Mucosa of descending colon (tissue), 3 donors: ENCODE measurements at regions not wholly inside any gene's neighbourhood (a gene's known extent, or its start where the extent isn't known, plus 50 kb on each side); places are given as distances from the start of the nearest gene placed in this dataset.

ENCODE experiments used
- ATAC-seq: fragments of 200-7000 bp; cut with Tn5 transposase; one replicate; pipeline ENCODE4 v1.9.1; 2020; ENCODE audit warnings: mild to moderate bottlenecking, moderate library complexity
- DNase-seq, 3 donors: peaks; one replicate each; pipeline ENCODE4 v3.0.0-alpha.2; 2020
- H3K36me3 ChIP-seq: fragments of 200-600 bp; one replicate; pipeline ENCODE4 v1.8.0; 2021; ENCODE audit warnings: low read depth, mild to moderate bottlenecking
- H3K4me1 ChIP-seq: fragments of 200-600 bp; one replicate; pipeline ENCODE4 v1.8.0; 2021; ENCODE audit warnings: low read depth, mild to moderate bottlenecking
- H3K4me3 ChIP-seq: fragments of 200-600 bp; one replicate; pipeline ENCODE4 v1.8.0; 2021; ENCODE audit warnings: mild to moderate bottlenecking
- H3K9me3 ChIP-seq: fragments of 200-600 bp; one replicate; pipeline ENCODE4 v1.8.0; 2021; ENCODE audit warnings: mild to moderate bottlenecking
- intact Hi-C, 2 donors: fragments of 100-400 bp; cut with DNase I in 1 of 2; cut with micrococcal nuclease in 1 of 2; formaldehyde crosslinking; loops; one replicate each; pipeline versions ENCODE4 v1.11.0 to v1.11.1; 2022; cut with DNase I, micrococcal nuclease
- TF ChIP-seq, protein P1 (sequence below): fragments of 200-600 bp; IDR thresholded peaks from one replicate; pipeline ENCODE4 v1.8.0; 2022; ENCODE audit warnings: antibody characterized with exemption, mild to moderate bottlenecking
- donor health status: DM: no; HTN: no; CAD: no; lungs with moderate emphysema.
- donor health status: DM: no; HTN: no; CAD: no.
- donor health status: DM: no; HTN: yes; CAD: no.

DNA sequence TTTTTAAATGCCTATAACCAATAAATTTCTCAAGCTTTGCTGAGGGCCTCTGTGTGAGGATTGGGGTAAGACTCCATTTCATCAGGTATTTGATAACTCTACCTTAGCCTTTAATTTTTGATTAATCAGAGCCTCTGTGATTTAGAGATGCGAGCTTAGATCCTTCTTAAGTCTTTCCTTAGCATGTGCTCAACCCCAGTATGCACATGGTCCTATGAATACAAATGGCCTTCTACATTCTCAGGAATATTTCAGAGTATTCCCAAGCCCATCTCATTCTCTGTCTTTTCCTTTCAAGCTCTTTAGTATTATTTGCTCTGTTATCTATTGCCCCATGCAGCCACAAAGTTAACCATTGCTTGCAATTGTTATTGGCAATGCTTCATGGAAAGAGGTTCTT is 1407.7 kb downstream of the LRFN5 start:
- intact Hi-C loops: no loop called here
- peaks cover 6% of the 10 kb centered on the region for H3K9me3 ChIP-seq
- TF ChIP-seq, protein P1, sequence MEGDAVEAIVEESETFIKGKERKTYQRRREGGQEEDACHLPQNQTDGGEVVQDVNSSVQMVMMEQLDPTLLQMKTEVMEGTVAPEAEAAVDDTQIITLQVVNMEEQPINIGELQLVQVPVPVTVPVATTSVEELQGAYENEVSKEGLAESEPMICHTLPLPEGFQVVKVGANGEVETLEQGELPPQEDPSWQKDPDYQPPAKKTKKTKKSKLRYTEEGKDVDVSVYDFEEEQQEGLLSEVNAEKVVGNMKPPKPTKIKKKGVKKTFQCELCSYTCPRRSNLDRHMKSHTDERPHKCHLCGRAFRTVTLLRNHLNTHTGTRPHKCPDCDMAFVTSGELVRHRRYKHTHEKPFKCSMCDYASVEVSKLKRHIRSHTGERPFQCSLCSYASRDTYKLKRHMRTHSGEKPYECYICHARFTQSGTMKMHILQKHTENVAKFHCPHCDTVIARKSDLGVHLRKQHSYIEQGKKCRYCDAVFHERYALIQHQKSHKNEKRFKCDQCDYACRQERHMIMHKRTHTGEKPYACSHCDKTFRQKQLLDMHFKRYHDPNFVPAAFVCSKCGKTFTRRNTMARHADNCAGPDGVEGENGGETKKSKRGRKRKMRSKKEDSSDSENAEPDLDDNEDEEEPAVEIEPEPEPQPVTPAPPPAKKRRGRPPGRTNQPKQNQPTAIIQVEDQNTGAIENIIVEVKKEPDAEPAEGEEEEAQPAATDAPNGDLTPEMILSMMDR: no peak
- no peaks in the 10 kb centered on the region for H3K36me3 ChIP-seq
- DNase-seq: no peak
- no peak for ATAC-seq
- H3K4me3 ChIP-seq: no peak overlapping the region
- no peaks in the 10 kb centered on the region for H3K4me1 ChIP-seq

DNA sequence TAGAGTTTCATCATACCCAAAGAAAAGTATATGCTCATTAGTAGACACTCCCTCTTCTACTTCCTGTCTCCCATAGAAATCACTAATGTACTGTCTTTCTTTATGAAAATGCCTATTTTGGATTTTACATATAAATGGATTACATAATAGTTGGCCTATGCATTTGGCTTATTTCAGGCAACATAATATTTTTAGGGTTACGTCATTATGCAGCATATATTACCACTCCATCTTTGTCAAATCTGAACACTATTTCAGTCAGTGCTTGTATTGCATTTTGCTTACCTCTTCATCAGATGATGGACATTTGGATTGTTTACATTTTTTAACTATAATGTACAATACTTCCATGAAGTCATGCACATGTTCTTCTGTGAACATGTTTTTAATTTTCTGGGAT is 1406.1 kb downstream of the LRFN5 start:
- ATAC-seq: no peak

DNA sequence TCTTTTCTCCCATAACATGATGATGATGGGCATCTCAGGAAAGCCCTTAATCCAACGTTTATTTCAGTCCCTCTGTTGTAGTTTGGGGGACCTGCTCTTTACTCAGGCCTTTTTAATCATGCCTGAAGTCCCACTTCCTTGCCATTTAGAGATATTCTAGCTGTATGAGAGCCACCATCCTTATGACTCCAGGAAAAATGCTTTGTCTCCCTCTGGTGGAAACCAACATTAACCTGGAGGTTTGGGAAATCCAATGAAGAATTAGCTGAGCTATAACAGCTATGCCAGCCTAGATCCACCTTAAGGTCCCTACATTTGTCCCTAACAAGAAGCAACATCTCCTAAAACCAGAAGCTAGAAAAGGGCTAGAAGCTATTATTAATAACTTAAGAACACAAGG is 1399.1 kb downstream of the LRFN5 start:
- ATAC-seq (no peak), DNase-seq (no peak)
- TF ChIP-seq, protein P1: no peak
- Histone ChIP-seq H3K9me3 (peaks cover 49% of the 10 kb centered on the region), H3K4me1 (no peaks in the 10 kb centered on the region), H3K4me3 (no peak overlapping the region), H3K36me3 (no peaks in the 10 kb centered on the region)
- intact Hi-C loops: no loop called here

More for the DNA sequence above, 1406.1 kb downstream of the LRFN5 start:
- TF ChIP-seq, protein P1: no peak
- no peak for DNase-seq
- H3K9me3 ChIP-seq: peaks cover 6% of the 10 kb centered on the region
- intact Hi-C loops: no loop called here
- H3K4me3 ChIP-seq: no peak overlapping the region
- no peaks in the 10 kb centered on the region for H3K36me3 ChIP-seq
- H3K4me1 ChIP-seq: no peaks in the 10 kb centered on the region

DNA sequence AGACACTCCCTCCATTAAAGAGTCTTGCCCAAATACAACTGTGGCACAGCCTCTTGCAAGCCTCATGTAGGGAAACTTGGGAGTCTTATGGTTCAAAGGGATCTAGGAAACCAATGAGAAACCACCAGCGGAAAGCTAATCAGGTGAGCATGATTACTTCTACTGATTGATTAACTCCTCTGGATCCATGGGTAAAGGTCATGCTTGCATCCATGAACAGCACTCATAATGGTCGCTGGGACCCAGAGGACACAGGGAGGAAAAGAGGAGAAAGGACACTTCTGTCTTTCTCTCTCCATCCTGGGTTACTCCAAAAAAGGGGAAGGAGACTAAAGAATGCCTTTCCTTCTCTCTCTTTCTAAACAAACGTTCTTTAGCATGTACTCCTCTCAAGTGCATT is 1397.2 kb downstream of the LRFN5 start:
- TF ChIP-seq, protein P1: no peak
- intact Hi-C loops: no loop called here
- H3K9me3 ChIP-seq: peaks cover 49% of the 10 kb centered on the region

DNA sequence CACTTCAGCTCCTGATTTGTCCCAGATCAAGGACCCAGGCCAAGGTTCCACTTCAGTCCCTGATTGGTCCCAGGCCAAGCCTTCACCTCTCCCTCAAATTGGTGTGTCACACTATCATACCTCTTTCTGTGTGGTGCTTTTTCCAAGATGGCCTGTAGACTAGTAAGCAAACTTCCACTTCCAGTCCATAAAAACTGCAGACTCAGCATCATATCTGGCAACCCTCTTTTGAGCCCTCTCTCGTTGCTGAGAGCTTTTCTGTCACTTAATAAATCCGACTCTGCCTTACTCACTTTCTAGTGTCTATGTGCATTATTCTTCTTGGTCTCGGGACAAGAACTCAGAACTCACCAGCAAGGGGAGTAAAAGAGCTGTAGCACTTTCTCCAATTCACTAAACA is 1395.1 kb downstream of the LRFN5 start:
- intact Hi-C loops: no loop called here
- Histone ChIP-seq H3K4me1 (no peaks in the 10 kb centered on the region), H3K36me3 (no peaks in the 10 kb centered on the region), H3K4me3 (no peak overlapping the region), H3K9me3 (peaks cover 49% of the 10 kb centered on the region)
- TF ChIP-seq, protein P1: no peak
- ATAC-seq (no peak), DNase-seq (no peak)

More for the DNA sequence above, 1397.2 kb downstream of the LRFN5 start:
- H3K4me1 ChIP-seq: no peaks in the 10 kb centered on the region
- ATAC-seq (no peak), DNase-seq (no peak)
- no peaks in the 10 kb centered on the region for H3K36me3 ChIP-seq
- H3K4me3 ChIP-seq: no peak overlapping the region
